ENCODE measurements at regions not wholly inside any gene's neighbourhood (a gene's known extent, or its start where the extent isn't known, plus 50 kb on each side); places are given as distances from the start of the nearest gene placed in this dataset.
A peak's percentile ranks its signal among the peaks of the same experiment; 100 is the strongest.

DNA sequence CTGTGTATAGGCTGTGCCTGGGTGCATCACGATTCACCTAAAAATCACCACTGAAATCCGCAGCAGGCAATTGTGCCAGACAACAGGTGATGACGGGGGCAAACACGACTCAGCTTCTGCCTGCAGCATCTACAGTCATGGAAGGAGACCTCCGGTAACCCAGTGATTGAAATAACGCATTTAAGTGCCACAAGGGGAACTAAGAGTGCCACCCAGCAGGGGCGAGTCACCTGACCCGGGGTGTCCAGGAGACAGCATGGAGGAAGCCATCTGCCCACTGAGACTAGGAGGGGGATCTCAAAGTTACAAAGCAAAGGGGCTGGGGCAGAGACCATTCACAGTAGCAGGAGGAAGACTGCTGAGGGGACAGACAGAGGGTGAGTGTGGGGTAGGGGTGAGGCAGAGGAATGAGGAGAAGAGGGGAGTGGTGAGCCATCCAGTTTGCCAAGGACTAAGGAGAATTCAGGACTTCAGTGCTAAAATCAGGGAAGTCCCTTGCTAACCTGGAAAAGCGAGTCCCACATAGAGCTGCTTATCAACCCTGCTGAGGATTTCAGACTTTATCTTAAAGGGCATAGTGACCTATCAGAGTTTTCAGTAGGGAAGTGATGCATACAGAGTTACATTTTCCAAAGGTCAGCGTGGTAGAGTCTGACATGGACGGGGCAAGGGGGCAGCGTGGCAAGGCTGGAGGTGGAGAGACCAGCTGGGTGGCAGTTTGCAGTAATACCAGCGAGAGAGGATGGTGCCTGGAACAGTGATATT, 256.7 kb upstream of the HES1 start:
- H2AFZ ChIP-seq (ENCODE audit: insufficient read depth, low read length, poor library complexity), result no peak overlapping the region
- no peak overlapping the region for H4K91ac ChIP-seq (ENCODE audit: low read depth, low read length)

DNA sequence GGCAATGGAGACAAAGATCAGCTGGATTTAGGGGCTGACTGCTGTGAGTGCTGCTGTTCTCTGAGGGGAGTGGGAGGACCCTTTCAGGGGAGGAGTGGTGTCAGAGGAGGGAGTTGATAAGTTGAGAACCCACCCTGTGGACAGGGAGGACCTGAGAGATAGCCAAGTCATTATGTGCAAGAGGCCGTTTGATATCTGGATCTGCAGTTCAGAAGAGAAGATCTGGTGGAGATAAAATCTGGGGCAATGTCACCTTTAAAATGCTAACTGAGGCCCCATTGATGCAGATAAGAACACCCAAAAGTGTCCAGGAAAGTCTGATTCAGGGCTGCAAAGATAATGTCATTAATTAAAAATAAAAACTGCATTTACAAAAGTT, 256.1 kb upstream of the HES1 start:
- H2AK5ac ChIP-seq (ENCODE audit: low read length), result no peak overlapping the region
- H3K4me3 ChIP-seq (ENCODE audit: low read depth, low read length), result no peak overlapping the region
- H3K79me1 ChIP-seq (ENCODE audit: low read length), result peaks cover 1% of the 10 kb centered on the region
- WGBS (ENCODE audit: extremely low coverage, insufficient coverage, insufficient read length), result no CpG with 5 or more reads among the region's 1 CpG
- H4K8ac ChIP-seq (ENCODE audit: low read depth, low read length), result no peak overlapping the region
- no peak overlapping the region for H2BK120ac ChIP-seq (ENCODE audit: insufficient read depth, low read length, poor library complexity)
- H3K9ac ChIP-seq (ENCODE audit: low read length), result no peak overlapping the region
- no peaks in the 10 kb centered on the region for H3K27me3 ChIP-seq (ENCODE audit: insufficient read depth, low read length)
- H3K4me2 ChIP-seq (ENCODE audit: low read length), result no peak overlapping the region
- no peak overlapping the region for H3K14ac ChIP-seq (ENCODE audit: low read length)
- no peak overlapping the region for H2BK5ac ChIP-seq (ENCODE audit: low read depth, low read length, poor library complexity)
- no peaks in the 10 kb centered on the region for H3K36me3 ChIP-seq (ENCODE audit: control insufficient read depth in 1 of 2, insufficient read depth in 2 of 2, low read length in 2 of 2)
- H2AFZ ChIP-seq (ENCODE audit: insufficient read depth, low read length, poor library complexity), result no peak overlapping the region
- no peak overlapping the region for H4K91ac ChIP-seq (ENCODE audit: low read depth, low read length)
- H3K18ac ChIP-seq (ENCODE audit: low read length), result no peak overlapping the region
- peaks cover 3% of the 10 kb centered on the region for H3K9me3 ChIP-seq (ENCODE audit: insufficient read depth, low read depth, low read length)
- peaks cover 6 to 8% of the 10 kb centered on the region in 2 experiments for H3K4me1 ChIP-seq (ENCODE audit: control insufficient read depth in 1 of 2, insufficient read depth in 2 of 2, low read length in 2 of 2)
- no peak overlapping the region for H3K4ac ChIP-seq (ENCODE audit: low read depth, low read length)
- no peaks in the 10 kb centered on the region for H3K79me2 ChIP-seq (ENCODE audit: control insufficient read depth, insufficient read depth, low read length, poor library complexity)
- H2BK12ac ChIP-seq (ENCODE audit: low read length), result no peak overlapping the region
- H3K27ac ChIP-seq (ENCODE audit: low read depth, low read length), result no peak overlapping the region
- H3K23ac ChIP-seq (ENCODE audit: low read length), result no peak overlapping the region
- no peak for DNase-seq
- no peak overlapping the region for H4K12ac ChIP-seq (ENCODE audit: low read depth, low read length)

More for the DNA sequence above, 256.7 kb upstream of the HES1 start:
- no peak overlapping the region for H3K4me3 ChIP-seq (ENCODE audit: low read depth, low read length)
- no peak overlapping the region for H3K9ac ChIP-seq (ENCODE audit: low read length)
- H3K4me1 ChIP-seq (ENCODE audit: control insufficient read depth in 1 of 2, insufficient read depth in 2 of 2, low read length in 2 of 2), result peaks cover 6 to 8% of the 10 kb centered on the region in 2 experiments
- H3K79me1 ChIP-seq (ENCODE audit: low read length), result peaks cover 2% of the 10 kb centered on the region
- H3K18ac ChIP-seq (ENCODE audit: low read length), result no peak overlapping the region
- H3K27ac ChIP-seq (ENCODE audit: low read depth, low read length), result no peak overlapping the region
- WGBS (ENCODE audit: extremely low coverage, insufficient coverage, insufficient read length), result no CpG with 5 or more reads among the region's 13 CpGs
- H2BK120ac ChIP-seq (ENCODE audit: insufficient read depth, low read length, poor library complexity), result peak overlapping the region; percentile 0
- no peak overlapping the region for H4K8ac ChIP-seq (ENCODE audit: low read depth, low read length)
- DNase-seq, result peak; percentile 55 to 62
- no peak overlapping the region for H2AK5ac ChIP-seq (ENCODE audit: low read length)
- no peak overlapping the region for H4K12ac ChIP-seq (ENCODE audit: low read depth, low read length)
- H3K14ac ChIP-seq (ENCODE audit: low read length), result peak overlapping the region; percentile 1
- no peaks in the 10 kb centered on the region for H3K27me3 ChIP-seq (ENCODE audit: insufficient read depth, low read length)
- no peak overlapping the region for H2BK5ac ChIP-seq (ENCODE audit: low read depth, low read length, poor library complexity)
- H3K23ac ChIP-seq (ENCODE audit: low read length), result no peak overlapping the region
- no peak overlapping the region for H3K4ac ChIP-seq (ENCODE audit: low read depth, low read length)
- no peaks in the 10 kb centered on the region for H3K79me2 ChIP-seq (ENCODE audit: control insufficient read depth, insufficient read depth, low read length, poor library complexity)
- peak overlapping the region; percentile 19 for H2BK12ac ChIP-seq (ENCODE audit: low read length)
- peaks cover 3% of the 10 kb centered on the region for H3K9me3 ChIP-seq (ENCODE audit: insufficient read depth, low read depth, low read length)
- H3K36me3 ChIP-seq (ENCODE audit: control insufficient read depth in 1 of 2, insufficient read depth in 2 of 2, low read length in 2 of 2), result no peaks in the 10 kb centered on the region
- H3K4me2 ChIP-seq (ENCODE audit: low read length), result no peak overlapping the region

DNA sequence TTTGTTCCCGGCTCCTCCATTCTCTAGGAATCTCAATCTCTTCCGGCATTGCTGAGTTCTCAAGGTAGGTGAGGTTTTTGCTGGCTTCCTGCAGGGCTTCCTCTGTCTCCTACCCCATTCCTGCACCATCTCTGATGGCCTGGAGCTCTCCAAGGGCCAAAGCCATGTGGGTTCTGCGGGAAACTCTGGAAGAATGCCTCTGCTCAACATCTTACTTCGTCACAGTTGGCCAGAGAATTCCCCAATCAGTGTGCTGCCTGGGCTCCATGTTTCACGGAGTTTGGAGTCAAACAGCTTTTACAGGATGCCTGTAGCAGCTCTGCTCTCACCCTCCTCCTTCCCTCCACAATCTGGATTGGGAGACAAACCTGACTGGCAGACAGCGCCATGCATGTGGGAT, 253.9 kb upstream of the HES1 start:
- Histone ChIP-seq H4K12ac (ENCODE audit: low read depth, low read length) (no peak overlapping the region), H3K4me3 (ENCODE audit: low read depth, low read length) (no peak overlapping the region), H3K14ac (ENCODE audit: low read length) (no peak overlapping the region), H3K27ac (ENCODE audit: low read depth, low read length) (no peak overlapping the region), H2BK5ac (ENCODE audit: low read depth, low read length, poor library complexity) (no peak overlapping the region), H2BK120ac (ENCODE audit: insufficient read depth, low read length, poor library complexity) (no peak overlapping the region), H4K91ac (ENCODE audit: low read depth, low read length) (no peak overlapping the region), H3K18ac (ENCODE audit: low read length) (no peak overlapping the region), H2AFZ (ENCODE audit: insufficient read depth, low read length, poor library complexity) (no peak overlapping the region), H3K9me3 (ENCODE audit: insufficient read depth, low read depth, low read length) (peaks cover 3% of the 10 kb centered on the region), H3K27me3 (ENCODE audit: insufficient read depth, low read length) (no peaks in the 10 kb centered on the region), H3K79me1 (ENCODE audit: low read length) (no peaks in the 10 kb centered on the region), H3K9ac (ENCODE audit: low read length) (no peak overlapping the region), H3K4ac (ENCODE audit: low read depth, low read length) (no peak overlapping the region), H3K4me1 (ENCODE audit: control insufficient read depth in 1 of 2, insufficient read depth in 2 of 2, low read length in 2 of 2) (peaks cover 5 to 6% of the 10 kb centered on the region in 2 experiments), H3K23ac (ENCODE audit: low read length) (no peak overlapping the region), H3K4me2 (ENCODE audit: low read length) (no peak overlapping the region), H3K36me3 (ENCODE audit: control insufficient read depth in 1 of 2, insufficient read depth in 2 of 2, low read length in 2 of 2) (no peaks in the 10 kb centered on the region), H2AK5ac (ENCODE audit: low read length) (no peak overlapping the region), H3K79me2 (ENCODE audit: control insufficient read depth, insufficient read depth, low read length, poor library complexity) (no peaks in the 10 kb centered on the region), H2BK12ac (ENCODE audit: low read length) (no peak overlapping the region), H4K8ac (ENCODE audit: low read depth, low read length) (no peak overlapping the region)
- DNase-seq, result peak; percentile 97 to 99
- no CpG with 5 or more reads among the region's 6 CpGs for WGBS (ENCODE audit: extremely low coverage, insufficient coverage, insufficient read length)

DNA sequence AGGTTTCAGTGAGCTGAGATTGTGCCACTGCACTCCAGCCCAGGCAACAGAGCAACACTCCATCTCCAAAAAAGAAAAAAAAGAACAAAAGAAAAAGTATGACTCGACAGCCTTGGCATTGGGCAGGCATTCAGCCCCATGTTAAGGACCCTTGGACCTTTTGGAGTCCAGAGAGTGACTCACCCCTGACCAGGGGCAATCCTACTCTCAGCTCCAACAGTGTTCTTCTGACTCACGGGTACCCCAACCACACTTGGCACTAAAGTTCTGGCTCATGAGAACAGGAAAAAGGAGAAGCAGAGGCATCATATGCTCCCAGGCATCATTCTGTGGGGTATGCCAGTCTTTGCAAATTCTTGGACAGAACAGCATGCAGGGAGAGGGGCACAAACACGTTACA, 252.4 kb upstream of the HES1 start:
- no peak overlapping the region for H3K4me3 ChIP-seq (ENCODE audit: low read depth, low read length)
- no peak overlapping the region for H3K9ac ChIP-seq (ENCODE audit: low read length)
- no peaks in the 10 kb centered on the region for H3K27me3 ChIP-seq (ENCODE audit: insufficient read depth, low read length)
- no peak overlapping the region for H4K91ac ChIP-seq (ENCODE audit: low read depth, low read length)
- no peak overlapping the region for H4K12ac ChIP-seq (ENCODE audit: low read depth, low read length)
- H2BK120ac ChIP-seq (ENCODE audit: insufficient read depth, low read length, poor library complexity), result no peak overlapping the region
- no peak overlapping the region for H2AK5ac ChIP-seq (ENCODE audit: low read length)
- H3K4ac ChIP-seq (ENCODE audit: low read depth, low read length), result no peak overlapping the region
- no peak overlapping the region for H2BK12ac ChIP-seq (ENCODE audit: low read length)
- DNase-seq, result no peak
- no CpG with 5 or more reads among the region's 3 CpGs for WGBS (ENCODE audit: extremely low coverage, insufficient coverage, insufficient read length)
- no peaks in the 10 kb centered on the region for H3K36me3 ChIP-seq (ENCODE audit: control insufficient read depth in 1 of 2, insufficient read depth in 2 of 2, low read length in 2 of 2)
- no peak overlapping the region for H3K23ac ChIP-seq (ENCODE audit: low read length)
- no peak overlapping the region for H2AFZ ChIP-seq (ENCODE audit: insufficient read depth, low read length, poor library complexity)
- no peaks in the 10 kb centered on the region for H3K79me2 ChIP-seq (ENCODE audit: control insufficient read depth, insufficient read depth, low read length, poor library complexity)
- H3K27ac ChIP-seq (ENCODE audit: low read depth, low read length), result no peak overlapping the region
- H3K9me3 ChIP-seq (ENCODE audit: insufficient read depth, low read depth, low read length), result peaks cover 3% of the 10 kb centered on the region
- H4K8ac ChIP-seq (ENCODE audit: low read depth, low read length), result no peak overlapping the region
- no peak overlapping the region for H2BK5ac ChIP-seq (ENCODE audit: low read depth, low read length, poor library complexity)
- no peak overlapping the region for H3K14ac ChIP-seq (ENCODE audit: low read length)
- H3K79me1 ChIP-seq (ENCODE audit: low read length), result no peaks in the 10 kb centered on the region
- H3K4me1 ChIP-seq (ENCODE audit: control insufficient read depth in 1 of 2, insufficient read depth in 2 of 2, low read length in 2 of 2), result peaks cover 5 to 6% of the 10 kb centered on the region in 2 experiments
- H3K18ac ChIP-seq (ENCODE audit: low read length), result no peak overlapping the region
- H3K4me2 ChIP-seq (ENCODE audit: low read length), result no peak overlapping the region
